ENCODE measurements at regions not wholly inside any gene's neighbourhood (a gene's known extent, or its start where the extent isn't known, plus 50 kb on each side); places are given as distances from the start of the nearest gene placed in this dataset.

GRCh38 chr2:192828175-192828574 lies 633.4 kb upstream of the TMEFF2 start:
- no peak overlapping the region for H3K27ac ChIP-seq (ENCODE audit: low read length)
- no peaks in the 10 kb centered on the region for H3K27me3 ChIP-seq (ENCODE audit: control insufficient read depth, insufficient read depth, low read length)
- H3K4me3 ChIP-seq (ENCODE audit: low read length), result no peak overlapping the region
- H3K36me3 ChIP-seq (ENCODE audit: control insufficient read depth, low read depth, low read length), result no peaks in the 10 kb centered on the region
- H3K4me1 ChIP-seq (ENCODE audit: control insufficient read depth, low read depth, low read length), result no peaks in the 10 kb centered on the region
- H3K9ac ChIP-seq (ENCODE audit: low read length), result no peak overlapping the region
- H3K9me3 ChIP-seq (ENCODE audit: control insufficient read depth, low read depth, low read length), result no peaks in the 10 kb centered on the region

- H3K4me3 ChIP-seq (ENCODE audit: low read length), result no peak overlapping the region
- no peaks in the 10 kb centered on the region for H3K36me3 ChIP-seq (ENCODE audit: control insufficient read depth, low read depth, low read length)
- H3K9ac ChIP-seq (ENCODE audit: low read length), result no peak overlapping the region
- H3K27me3 ChIP-seq (ENCODE audit: control insufficient read depth, insufficient read depth, low read length), result no peaks in the 10 kb centered on the region
- no peaks in the 10 kb centered on the region for H3K4me1 ChIP-seq (ENCODE audit: control insufficient read depth, low read depth, low read length)
- H3K27ac ChIP-seq (ENCODE audit: low read length), result no peak overlapping the region
- H3K9me3 ChIP-seq (ENCODE audit: control insufficient read depth, low read depth, low read length), result no peaks in the 10 kb centered on the region
These were observed 633.0 kb upstream of the TMEFF2 start for GRCh38 chr2:192827735-192828134.

- Histone ChIP-seq H3K36me3 (ENCODE audit: control insufficient read depth, low read depth, low read length) (no peaks in the 10 kb centered on the region), H3K9ac (ENCODE audit: low read length) (no peak overlapping the region), H3K4me3 (ENCODE audit: low read length) (no peak overlapping the region), H3K4me1 (ENCODE audit: control insufficient read depth, low read depth, low read length) (peaks cover 5% of the 10 kb centered on the region), H3K9me3 (ENCODE audit: control insufficient read depth, low read depth, low read length) (no peaks in the 10 kb centered on the region), H3K27ac (ENCODE audit: low read length) (no peak overlapping the region), H3K27me3 (ENCODE audit: control insufficient read depth, insufficient read depth, low read length) (no peaks in the 10 kb centered on the region)
These were observed 619.6 kb upstream of the TMEFF2 start for GRCh38 chr2:192814376-192814775.

- Histone ChIP-seq H3K36me3 (ENCODE audit: control insufficient read depth, low read depth, low read length) (no peaks in the 10 kb centered on the region), H3K9ac (ENCODE audit: low read length) (no peak overlapping the region), H3K27me3 (ENCODE audit: control insufficient read depth, insufficient read depth, low read length) (no peaks in the 10 kb centered on the region), H3K9me3 (ENCODE audit: control insufficient read depth, low read depth, low read length) (no peaks in the 10 kb centered on the region), H3K4me1 (ENCODE audit: control insufficient read depth, low read depth, low read length) (peaks cover 5% of the 10 kb centered on the region), H3K4me3 (ENCODE audit: low read length) (no peak overlapping the region), H3K27ac (ENCODE audit: low read length) (no peak overlapping the region)
These were observed 618.6 kb upstream of the TMEFF2 start for GRCh38 chr2:192813341-192813740.

GRCh38 chr2:192809173-192809572 lies 614.4 kb upstream of the TMEFF2 start:
- Histone ChIP-seq H3K4me1 (ENCODE audit: control insufficient read depth, low read depth, low read length) (no peaks in the 10 kb centered on the region), H3K4me3 (ENCODE audit: low read length) (no peak overlapping the region), H3K9ac (ENCODE audit: low read length) (no peak overlapping the region), H3K27me3 (ENCODE audit: control insufficient read depth, insufficient read depth, low read length) (no peaks in the 10 kb centered on the region), H3K36me3 (ENCODE audit: control insufficient read depth, low read depth, low read length) (no peaks in the 10 kb centered on the region), H3K27ac (ENCODE audit: low read length) (no peak overlapping the region), H3K9me3 (ENCODE audit: control insufficient read depth, low read depth, low read length) (no peaks in the 10 kb centered on the region)

- H3K27me3 ChIP-seq (ENCODE audit: control insufficient read depth, insufficient read depth, low read length), result no peaks in the 10 kb centered on the region
- no peak overlapping the region for H3K27ac ChIP-seq (ENCODE audit: low read length)
- no peaks in the 10 kb centered on the region for H3K4me1 ChIP-seq (ENCODE audit: control insufficient read depth, low read depth, low read length)
- H3K9ac ChIP-seq (ENCODE audit: low read length), result no peak overlapping the region
- no peaks in the 10 kb centered on the region for H3K9me3 ChIP-seq (ENCODE audit: control insufficient read depth, low read depth, low read length)
- no peak overlapping the region for H3K4me3 ChIP-seq (ENCODE audit: low read length)
- H3K36me3 ChIP-seq (ENCODE audit: control insufficient read depth, low read depth, low read length), result no peaks in the 10 kb centered on the region
These were observed 588.9 kb upstream of the TMEFF2 start for GRCh38 chr2:192783643-192784042.

- Histone ChIP-seq H3K4me1 (ENCODE audit: control insufficient read depth, low read depth, low read length) (no peaks in the 10 kb centered on the region), H3K9me3 (ENCODE audit: control insufficient read depth, low read depth, low read length) (no peaks in the 10 kb centered on the region)
These were observed 580.9 kb upstream of the TMEFF2 start for GRCh38 chr2:192775459-192776262.

GRCh38 chr2:192775011-192775410 lies 580.3 kb upstream of the TMEFF2 start:
- Histone ChIP-seq H3K36me3 (ENCODE audit: control insufficient read depth, low read depth, low read length) (no peaks in the 10 kb centered on the region), H3K4me3 (ENCODE audit: low read length) (no peak overlapping the region), H3K9ac (ENCODE audit: low read length) (no peak overlapping the region), H3K27ac (ENCODE audit: low read length) (no peak overlapping the region), H3K4me1 (ENCODE audit: control insufficient read depth, low read depth, low read length) (no peaks in the 10 kb centered on the region), H3K27me3 (ENCODE audit: control insufficient read depth, insufficient read depth, low read length) (no peaks in the 10 kb centered on the region), H3K9me3 (ENCODE audit: control insufficient read depth, low read depth, low read length) (no peaks in the 10 kb centered on the region)

More at GRCh38 chr2:192775459-192776262, 580.9 kb upstream of the TMEFF2 start:
- H3K36me3 ChIP-seq (ENCODE audit: control insufficient read depth, low read depth, low read length), result no peaks in the 10 kb centered on the region
- no peak overlapping the region for H3K9ac ChIP-seq (ENCODE audit: low read length)
- H3K27ac ChIP-seq (ENCODE audit: low read length), result no peak overlapping the region
- no peak overlapping the region for H3K4me3 ChIP-seq (ENCODE audit: low read length)
- H3K27me3 ChIP-seq (ENCODE audit: control insufficient read depth, insufficient read depth, low read length), result no peaks in the 10 kb centered on the region

- Histone ChIP-seq H3K4me1 (ENCODE audit: control insufficient read depth, low read depth, low read length) (no peaks in the 10 kb centered on the region), H3K9me3 (ENCODE audit: control insufficient read depth, low read depth, low read length) (no peaks in the 10 kb centered on the region), H3K27ac (ENCODE audit: low read length) (no peak overlapping the region), H3K27me3 (ENCODE audit: control insufficient read depth, insufficient read depth, low read length) (no peaks in the 10 kb centered on the region), H3K36me3 (ENCODE audit: control insufficient read depth, low read depth, low read length) (no peaks in the 10 kb centered on the region), H3K9ac (ENCODE audit: low read length) (no peak overlapping the region), H3K4me3 (ENCODE audit: low read length) (no peak overlapping the region)
These were observed 578.3 kb upstream of the TMEFF2 start for GRCh38 chr2:192773044-192773443.

- no peaks in the 10 kb centered on the region for H3K4me1 ChIP-seq (ENCODE audit: control insufficient read depth, low read depth, low read length)
- no peak overlapping the region for H3K4me3 ChIP-seq (ENCODE audit: low read length)
These were observed 555.0 kb upstream of the TMEFF2 start for GRCh38 chr2:192749611-192750200.

GRCh38 chr2:192741889-192742288 lies 547.2 kb upstream of the TMEFF2 start:
- Histone ChIP-seq H3K4me3 (ENCODE audit: low read length) (no peak overlapping the region), H3K27me3 (ENCODE audit: control insufficient read depth, insufficient read depth, low read length) (no peaks in the 10 kb centered on the region), H3K36me3 (ENCODE audit: control insufficient read depth, low read depth, low read length) (no peaks in the 10 kb centered on the region), H3K9ac (ENCODE audit: low read length) (no peak overlapping the region), H3K9me3 (ENCODE audit: control insufficient read depth, low read depth, low read length) (no peaks in the 10 kb centered on the region), H3K27ac (ENCODE audit: low read length) (no peak overlapping the region), H3K4me1 (ENCODE audit: control insufficient read depth, low read depth, low read length) (no peaks in the 10 kb centered on the region)

More at GRCh38 chr2:192749611-192750200, 555.0 kb upstream of the TMEFF2 start:
- H3K36me3 ChIP-seq (ENCODE audit: control insufficient read depth, low read depth, low read length), result no peaks in the 10 kb centered on the region
- no peak overlapping the region for H3K9ac ChIP-seq (ENCODE audit: low read length)
- H3K9me3 ChIP-seq (ENCODE audit: control insufficient read depth, low read depth, low read length), result peaks cover 3% of the 10 kb centered on the region
- H3K27me3 ChIP-seq (ENCODE audit: control insufficient read depth, insufficient read depth, low read length), result no peaks in the 10 kb centered on the region
- H3K27ac ChIP-seq (ENCODE audit: low read length), result no peak overlapping the region

GRCh38 chr2:192735447-192735846 lies 540.7 kb upstream of the TMEFF2 start:
- H3K27ac ChIP-seq (ENCODE audit: low read length), result no peak overlapping the region
- no peaks in the 10 kb centered on the region for H3K27me3 ChIP-seq (ENCODE audit: control insufficient read depth, insufficient read depth, low read length)

More at GRCh38 chr2:192735447-192735846, 540.7 kb upstream of the TMEFF2 start:
- Histone ChIP-seq H3K4me3 (ENCODE audit: low read length) (no peak overlapping the region), H3K36me3 (ENCODE audit: control insufficient read depth, low read depth, low read length) (no peaks in the 10 kb centered on the region), H3K9me3 (ENCODE audit: control insufficient read depth, low read depth, low read length) (no peaks in the 10 kb centered on the region), H3K9ac (ENCODE audit: low read length) (no peak overlapping the region), H3K4me1 (ENCODE audit: control insufficient read depth, low read depth, low read length) (no peaks in the 10 kb centered on the region)
